ENCODE measurements at regions not wholly inside any gene's neighbourhood (a gene's known extent, or its start where the extent isn't known, plus 50 kb on each side); places are given as distances from the start of the nearest gene placed in this dataset.

- TF ChIP-seq CTCF (IDR thresholded peaks at IDR 0.05), result no peak
- TF ChIP-seq EZH2 (IDR thresholded peaks at IDR 0.05; ENCODE audit: borderline replicate concordance, insufficient read depth, low read depth, low read length, poor library complexity, severe bottlenecking), result no peak
These were observed 131.3 kb downstream of the MACIR start for GRCh38 chr5:103389846-103390245.
